Tibial nerve (tissue), 4 donors: ENCODE measurements at regions not wholly inside any gene's neighbourhood (a gene's known extent, or its start where the extent isn't known, plus 50 kb on each side); places are given as distances from the start of the nearest gene placed in this dataset.

Experiments
- CTCF ChIP-seq, 5 experiments: fragments of 200-600 bp in 3 of 5; fragments of 450-650 bp in 2 of 5; sonication (generic) in 3 of 5; IDR thresholded peaks; one replicate each; pipeline ENCODE4 v1.5.1; 2016 to 2019; ENCODE audit warnings: antibody characterized with exemption in 5 of 5, mild to moderate bottlenecking in 3 of 5, moderate library complexity in 2 of 5
- EP300 ChIP-seq, 2 donors: sonication (generic); formaldehyde crosslinking; IDR thresholded peaks; one replicate each; pipeline ENCODE4 v1.6.1; 2017; ENCODE audit warnings: antibody characterized with exemption in 2 of 2, mild to moderate bottlenecking in 1 of 2
- POLR2A ChIP-seq, 2 donors: fragments of 450-650 bp; IDR thresholded peaks; one replicate each; pipeline ENCODE4 v1.6.1; 2017; ENCODE audit warnings: antibody characterized with exemption in 2 of 2, mild to moderate bottlenecking in 2 of 2, moderate library complexity in 2 of 2

- no peak for TF ChIP-seq EP300 (IDR thresholded peaks at IDR 0.05)
- TF ChIP-seq CTCF (IDR thresholded peaks at IDR 0.05), result no peak
- TF ChIP-seq POLR2A (IDR thresholded peaks at IDR 0.05), result no peak
Observed at GRCh38 chr2:111670776-111671175, 213.2 kb downstream of the ANAPC1 start.
